ENCODE measurements at regions not wholly inside any gene's neighbourhood (a gene's known extent, or its start where the extent isn't known, plus 50 kb on each side); places are given as distances from the start of the nearest gene placed in this dataset.

GRCh38 chr5:101080462-101081240 lies 177.6 kb upstream of the ST8SIA4 start:
- H2AFZ ChIP-seq (ENCODE audit: low read length) = no peak overlapping the region
- BruUV-seq (replicated peaks) = no TSS peak
- no peak overlapping the region for H3K4me3 ChIP-seq (ENCODE audit: low read depth, low read length, poor library complexity, severe bottlenecking)
- no peaks in the 10 kb centered on the region for H3K36me3 ChIP-seq (ENCODE audit: insufficient read depth, low read length)
- intact Hi-C loops (cut with micrococcal nuclease; ENCODE audit: unreplicated experiment) = no loop called here
- H3K27ac ChIP-seq (ENCODE audit: low read depth, low read length, poor library complexity, severe bottlenecking) = no peak overlapping the region
- H3K79me2 ChIP-seq (ENCODE audit: insufficient read depth, low read depth, low read length) = no peaks in the 10 kb centered on the region
- DNase-seq (ENCODE audit: low spot score) = no peak
- no peaks in the 10 kb centered on the region for H3K9me3 ChIP-seq (ENCODE audit: low read length)
- no peak overlapping the region for H3K4me2 ChIP-seq (ENCODE audit: low read length)
- ChIA-PET CTCF (ENCODE audit: unreplicated experiment) (no interaction called here), POLR2A (no interaction called here)
- TF ChIP-seq CTCF (conservative IDR thresholded peaks at IDR 0.05; ENCODE audit: low read length) = no peak
- no peak for TF ChIP-seq EZH2phosphoT487 (IDR thresholded peaks at IDR 0.05; ENCODE audit: borderline replicate concordance, low read depth, low read length)
- H4K20me1 ChIP-seq (ENCODE audit: insufficient read depth, low read length) = no peaks in the 10 kb centered on the region
- no peaks in the 10 kb centered on the region for H3K4me1 ChIP-seq (ENCODE audit: insufficient read depth, low read length, poor library complexity, severe bottlenecking)
- H3K9me2 ChIP-seq (ENCODE audit: insufficient read depth, low read length) = no peaks in the 10 kb centered on the region

GRCh38 chr5:101068298-101068697 lies 165.2 kb upstream of the ST8SIA4 start:
- no peaks in the 10 kb centered on the region for H3K36me3 ChIP-seq (ENCODE audit: insufficient read depth, low read length)
- H2AFZ ChIP-seq (ENCODE audit: low read length) = no peak overlapping the region
- H3K4me2 ChIP-seq (ENCODE audit: low read length) = no peak overlapping the region
- no peaks in the 10 kb centered on the region for H4K20me1 ChIP-seq (ENCODE audit: insufficient read depth, low read length)
- no peaks in the 10 kb centered on the region for H3K4me1 ChIP-seq (ENCODE audit: insufficient read depth, low read length, poor library complexity, severe bottlenecking)
- CTCF ChIA-PET (ENCODE audit: unreplicated experiment) = no interaction called here
- H3K4me3 ChIP-seq (ENCODE audit: low read depth, low read length, poor library complexity, severe bottlenecking) = no peak overlapping the region
- no peak for TF ChIP-seq CTCF (conservative IDR thresholded peaks at IDR 0.05; ENCODE audit: low read length)
- no peak for TF ChIP-seq EZH2phosphoT487 (IDR thresholded peaks at IDR 0.05; ENCODE audit: borderline replicate concordance, low read depth, low read length)
- H3K79me2 ChIP-seq (ENCODE audit: insufficient read depth, low read depth, low read length) = no peaks in the 10 kb centered on the region
- no peak overlapping the region for H3K27ac ChIP-seq (ENCODE audit: low read depth, low read length, poor library complexity, severe bottlenecking)
- intact Hi-C loops (cut with micrococcal nuclease; ENCODE audit: unreplicated experiment) = no loop called here
- BruUV-seq (replicated peaks) = no TSS peak
- POLR2A ChIA-PET = interaction anchor here (1.1 to 1.2 kb wide), 2 partner anchors 8 to 373 kb away, joined by 3 to 4 read pairs; no protein-coding TSS in a partner anchor
- H3K9me3 ChIP-seq (ENCODE audit: low read length) = no peaks in the 10 kb centered on the region
- no peaks in the 10 kb centered on the region; the same call in 1 of the 2 replicates for H3K9me2 ChIP-seq (ENCODE audit: insufficient read depth, low read length)
- no peak for DNase-seq (ENCODE audit: low spot score)

GRCh38 chr5:101067429-101067828 lies 164.3 kb upstream of the ST8SIA4 start:
- Histone ChIP-seq H3K4me2 (ENCODE audit: low read length) (no peak overlapping the region), H3K79me2 (ENCODE audit: insufficient read depth, low read depth, low read length) (no peaks in the 10 kb centered on the region), H3K27ac (ENCODE audit: low read depth, low read length, poor library complexity, severe bottlenecking) (no peak overlapping the region), H3K36me3 (ENCODE audit: insufficient read depth, low read length) (no peaks in the 10 kb centered on the region), H4K20me1 (ENCODE audit: insufficient read depth, low read length) (no peaks in the 10 kb centered on the region), H3K4me3 (ENCODE audit: low read depth, low read length, poor library complexity, severe bottlenecking) (no peak overlapping the region), H3K9me3 (ENCODE audit: low read length) (peaks cover 4% of the 10 kb centered on the region; the same call in 1 of the 2 replicates), H3K9me2 (ENCODE audit: insufficient read depth, low read length) (no peaks in the 10 kb centered on the region; the same call in 1 of the 2 replicates), H2AFZ (ENCODE audit: low read length) (no peak overlapping the region), H3K4me1 (ENCODE audit: insufficient read depth, low read length, poor library complexity, severe bottlenecking) (no peaks in the 10 kb centered on the region)
- BruUV-seq (replicated peaks) = no TSS peak
- intact Hi-C loops (cut with micrococcal nuclease; ENCODE audit: unreplicated experiment) = no loop called here
- no peak for DNase-seq (ENCODE audit: low spot score)
- POLR2A ChIA-PET = interaction anchor here (1.1 to 1.2 kb wide), 2 partner anchors 9 to 372 kb away, joined by 3 to 4 read pairs; no protein-coding TSS in a partner anchor
- CTCF ChIA-PET (ENCODE audit: unreplicated experiment) = no interaction called here
- no peak for TF ChIP-seq CTCF (conservative IDR thresholded peaks at IDR 0.05; ENCODE audit: low read length)
- TF ChIP-seq EZH2phosphoT487 (IDR thresholded peaks at IDR 0.05; ENCODE audit: borderline replicate concordance, low read depth, low read length) = no peak

Data from OCI-LY7 (cell line).